Neural cell (in vitro differentiated cells): ENCODE measurements at regions not wholly inside any gene's neighbourhood (a gene's known extent, or its start where the extent isn't known, plus 50 kb on each side); places are given as distances from the start of the nearest gene placed in this dataset.

ENCODE experiments used
- EP300 ChIP-seq: fragments of 450-650 bp; conservative IDR thresholded peaks from 2 replicates; pipeline ENCODE4 v1.6.1; 2014; ENCODE audit warnings: antibody characterized with exemption, mild to moderate bottlenecking, moderate library complexity; ENCODE audit not compliant: poor library complexity, severe bottlenecking
- POLR2AphosphoS5 ChIP-seq: IDR thresholded peaks from 2 replicates; pipeline ENCODE4 v1.6.1; 2012
- RAD21 ChIP-seq: fragments of 450-650 bp; conservative IDR thresholded peaks from 2 replicates; pipeline ENCODE4 v1.6.1; 2014; ENCODE audit warnings: antibody characterized with exemption, mild to moderate bottlenecking, moderate library complexity
- SMC3 ChIP-seq: fragments of 450-650 bp; conservative IDR thresholded peaks from 2 replicates; pipeline ENCODE4 v1.6.1; 2014; ENCODE audit warnings: antibody characterized with exemption, mild to moderate bottlenecking, moderate library complexity; ENCODE audit not compliant: poor library complexity
- TAF1 ChIP-seq: IDR thresholded peaks from 2 replicates; pipeline ENCODE4 v1.6.1; 2012; ENCODE audit warnings: low read depth
- TF ChIP-seq, protein P1 (sequence below): fragments of 450-650 bp; IDR thresholded peaks from 2 replicates; pipeline ENCODE4 v1.5.1; 2014; ENCODE audit warnings: antibody characterized with exemption, mild to moderate bottlenecking, moderate library complexity; ENCODE audit not compliant: poor library complexity, severe bottlenecking
- TF ChIP-seq, protein P2 (sequence below): IDR thresholded peaks from 2 replicates; pipeline ENCODE4 v1.6.1; 2012; ENCODE audit warnings: borderline replicate concordance

DNA sequence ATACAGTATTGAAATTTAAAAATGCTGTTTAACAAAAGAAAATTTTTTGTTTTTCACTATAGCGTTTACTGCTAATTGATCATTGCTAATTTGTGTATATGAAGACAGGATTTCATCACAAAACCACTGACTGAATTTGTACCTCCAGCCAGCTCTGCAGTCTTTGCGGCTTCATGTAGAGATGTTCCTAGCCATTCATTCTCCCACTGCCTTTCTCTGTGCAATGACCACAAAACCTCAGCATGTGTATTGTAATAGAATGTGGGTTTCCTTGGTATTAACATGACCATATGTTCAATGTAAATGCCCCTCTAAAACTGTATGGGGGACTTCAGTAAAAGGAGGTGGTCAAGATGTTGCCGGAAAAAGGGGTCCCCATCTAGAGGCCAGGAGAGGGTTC lies 81.1 kb upstream of the STEAP1B start:
- TF ChIP-seq RAD21 (no peak), POLR2AphosphoS5 (no peak), SMC3 (no peak), EP300 (no peak), TAF1 (no peak)
- TF ChIP-seq, protein P1, sequence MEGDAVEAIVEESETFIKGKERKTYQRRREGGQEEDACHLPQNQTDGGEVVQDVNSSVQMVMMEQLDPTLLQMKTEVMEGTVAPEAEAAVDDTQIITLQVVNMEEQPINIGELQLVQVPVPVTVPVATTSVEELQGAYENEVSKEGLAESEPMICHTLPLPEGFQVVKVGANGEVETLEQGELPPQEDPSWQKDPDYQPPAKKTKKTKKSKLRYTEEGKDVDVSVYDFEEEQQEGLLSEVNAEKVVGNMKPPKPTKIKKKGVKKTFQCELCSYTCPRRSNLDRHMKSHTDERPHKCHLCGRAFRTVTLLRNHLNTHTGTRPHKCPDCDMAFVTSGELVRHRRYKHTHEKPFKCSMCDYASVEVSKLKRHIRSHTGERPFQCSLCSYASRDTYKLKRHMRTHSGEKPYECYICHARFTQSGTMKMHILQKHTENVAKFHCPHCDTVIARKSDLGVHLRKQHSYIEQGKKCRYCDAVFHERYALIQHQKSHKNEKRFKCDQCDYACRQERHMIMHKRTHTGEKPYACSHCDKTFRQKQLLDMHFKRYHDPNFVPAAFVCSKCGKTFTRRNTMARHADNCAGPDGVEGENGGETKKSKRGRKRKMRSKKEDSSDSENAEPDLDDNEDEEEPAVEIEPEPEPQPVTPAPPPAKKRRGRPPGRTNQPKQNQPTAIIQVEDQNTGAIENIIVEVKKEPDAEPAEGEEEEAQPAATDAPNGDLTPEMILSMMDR = no peak
- TF ChIP-seq, protein P2, sequence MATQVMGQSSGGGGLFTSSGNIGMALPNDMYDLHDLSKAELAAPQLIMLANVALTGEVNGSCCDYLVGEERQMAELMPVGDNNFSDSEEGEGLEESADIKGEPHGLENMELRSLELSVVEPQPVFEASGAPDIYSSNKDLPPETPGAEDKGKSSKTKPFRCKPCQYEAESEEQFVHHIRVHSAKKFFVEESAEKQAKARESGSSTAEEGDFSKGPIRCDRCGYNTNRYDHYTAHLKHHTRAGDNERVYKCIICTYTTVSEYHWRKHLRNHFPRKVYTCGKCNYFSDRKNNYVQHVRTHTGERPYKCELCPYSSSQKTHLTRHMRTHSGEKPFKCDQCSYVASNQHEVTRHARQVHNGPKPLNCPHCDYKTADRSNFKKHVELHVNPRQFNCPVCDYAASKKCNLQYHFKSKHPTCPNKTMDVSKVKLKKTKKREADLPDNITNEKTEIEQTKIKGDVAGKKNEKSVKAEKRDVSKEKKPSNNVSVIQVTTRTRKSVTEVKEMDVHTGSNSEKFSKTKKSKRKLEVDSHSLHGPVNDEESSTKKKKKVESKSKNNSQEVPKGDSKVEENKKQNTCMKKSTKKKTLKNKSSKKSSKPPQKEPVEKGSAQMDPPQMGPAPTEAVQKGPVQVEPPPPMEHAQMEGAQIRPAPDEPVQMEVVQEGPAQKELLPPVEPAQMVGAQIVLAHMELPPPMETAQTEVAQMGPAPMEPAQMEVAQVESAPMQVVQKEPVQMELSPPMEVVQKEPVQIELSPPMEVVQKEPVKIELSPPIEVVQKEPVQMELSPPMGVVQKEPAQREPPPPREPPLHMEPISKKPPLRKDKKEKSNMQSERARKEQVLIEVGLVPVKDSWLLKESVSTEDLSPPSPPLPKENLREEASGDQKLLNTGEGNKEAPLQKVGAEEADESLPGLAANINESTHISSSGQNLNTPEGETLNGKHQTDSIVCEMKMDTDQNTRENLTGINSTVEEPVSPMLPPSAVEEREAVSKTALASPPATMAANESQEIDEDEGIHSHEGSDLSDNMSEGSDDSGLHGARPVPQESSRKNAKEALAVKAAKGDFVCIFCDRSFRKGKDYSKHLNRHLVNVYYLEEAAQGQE = no peak
